CD4-positive, alpha-beta T cell treated with Interleukin-2 at 100 ng/mL for 4 hours (primary cell): ENCODE measurements at regions not wholly inside any gene's neighbourhood (a gene's known extent, or its start where the extent isn't known, plus 50 kb on each side); places are given as distances from the start of the nearest gene placed in this dataset.

ENCODE experiments used
- DNase-seq: peaks from one replicate; pipeline ENCODE4 v3.0.0-alpha.2; 2020; ENCODE audit warnings: low spot score

- DNase-seq, result no peak
Measured at GRCh38 chr11:19336331-19336730, 95.6 kb upstream of the E2F8 start.

DNA sequence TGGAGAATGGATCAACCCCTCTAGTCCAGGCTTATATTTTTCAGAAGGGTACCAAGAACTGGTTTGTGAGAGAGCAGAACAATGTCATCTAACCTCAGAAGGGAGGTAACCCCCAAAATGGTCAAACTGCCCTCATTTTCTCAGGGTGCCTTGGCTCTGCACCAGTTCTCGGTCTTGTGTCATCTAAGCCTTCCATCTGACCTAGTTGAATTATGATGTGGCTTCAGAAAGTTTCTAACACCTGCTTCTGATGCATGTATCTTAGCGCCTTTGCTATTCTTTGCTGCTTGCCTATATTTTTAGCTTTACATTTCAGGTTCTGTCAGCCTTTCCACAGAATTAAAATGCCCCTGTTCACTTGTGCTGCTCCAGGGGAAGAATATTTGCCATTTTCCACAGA, 91.7 kb upstream of the E2F8 start:
- DNase-seq, result no peak

- no peak for DNase-seq
Measured at GRCh38 chr11:19330416-19330815, 89.7 kb upstream of the E2F8 start.

DNA sequence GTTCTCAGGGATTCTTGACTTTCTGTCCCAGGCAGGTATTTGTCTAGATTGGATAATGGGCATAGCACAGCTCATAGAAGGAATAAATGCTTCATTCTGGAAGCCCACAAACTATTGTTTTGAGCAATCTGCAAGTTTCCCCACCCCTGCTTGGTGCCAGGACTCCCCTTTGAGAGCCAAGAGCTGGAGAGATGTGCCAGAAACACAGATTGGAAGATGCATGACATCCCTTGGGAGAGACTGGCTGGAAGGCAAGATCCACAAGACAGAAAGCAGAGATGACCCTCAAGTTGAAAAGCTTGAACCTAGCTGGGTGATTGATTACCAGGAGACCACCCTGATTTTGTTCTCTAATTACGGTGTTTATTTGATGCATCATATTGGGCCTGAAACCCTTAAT, 89.2 kb upstream of the E2F8 start:
- no peak for DNase-seq

- DNase-seq, result no peak
Measured at GRCh38 chr11:19328586-19329311, 88.0 kb upstream of the E2F8 start.

DNA sequence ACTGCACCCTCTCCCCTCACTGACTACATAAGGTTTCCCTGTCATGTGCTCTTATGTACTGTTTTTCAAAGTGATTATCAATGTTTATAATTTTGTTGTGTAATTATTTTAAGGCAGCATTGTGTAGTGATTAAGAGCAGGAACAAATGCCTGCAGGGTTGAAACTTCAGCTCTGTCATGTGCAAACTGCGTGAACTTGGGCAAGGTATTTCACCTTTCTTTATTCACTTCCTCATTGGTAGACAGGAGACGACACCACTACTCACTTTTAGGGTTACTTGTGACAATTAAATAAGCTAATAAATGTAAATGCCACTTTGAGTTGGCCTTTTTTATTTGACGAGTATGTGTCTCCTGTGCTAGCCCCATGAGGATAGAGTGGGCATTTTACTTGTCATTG, 86.5 kb upstream of the E2F8 start:
- DNase-seq, result no peak

DNA sequence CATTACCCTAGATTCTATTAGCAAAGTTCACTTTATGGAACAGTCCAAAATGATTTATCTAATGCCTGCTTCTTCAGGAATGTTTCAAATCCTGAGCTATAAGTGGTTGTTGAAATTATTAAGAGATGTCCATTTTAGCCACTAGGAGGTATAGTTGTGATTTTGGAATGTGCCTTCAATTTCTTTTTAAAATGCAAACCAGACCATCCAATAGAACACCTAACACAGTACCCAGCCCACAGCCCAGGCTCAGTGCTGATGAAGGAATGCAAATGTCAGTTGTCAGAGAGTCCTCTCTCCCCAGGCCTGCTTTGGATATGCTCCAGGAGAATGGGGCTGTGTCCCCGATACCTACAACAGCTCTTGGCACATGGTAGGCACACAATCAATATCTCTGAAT, 85.8 kb upstream of the E2F8 start:
- no peak for DNase-seq

DNA sequence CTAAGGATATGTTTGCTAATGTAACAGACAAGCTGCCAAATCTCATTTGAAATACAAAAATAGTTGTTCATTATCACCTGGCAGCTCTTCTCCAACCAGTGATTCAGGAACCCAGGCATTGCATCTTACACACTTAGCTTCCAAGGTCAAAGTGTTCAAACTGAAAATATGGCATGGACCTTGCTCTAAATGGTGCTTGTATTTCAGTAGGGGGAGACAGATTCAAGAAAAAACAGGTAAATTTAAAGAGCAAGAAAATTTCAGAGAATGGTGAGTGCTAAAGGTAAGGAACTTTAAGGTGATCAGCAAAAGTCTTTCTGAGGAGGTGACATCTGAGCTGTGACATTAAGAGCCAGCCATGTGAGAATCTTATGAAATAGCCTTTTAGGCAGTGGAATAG, 82.8 kb upstream of the E2F8 start:
- DNase-seq, result no peak

- DNase-seq, result no peak
Measured at GRCh38 chr11:19321351-19321750, 80.6 kb upstream of the E2F8 start.

DNA sequence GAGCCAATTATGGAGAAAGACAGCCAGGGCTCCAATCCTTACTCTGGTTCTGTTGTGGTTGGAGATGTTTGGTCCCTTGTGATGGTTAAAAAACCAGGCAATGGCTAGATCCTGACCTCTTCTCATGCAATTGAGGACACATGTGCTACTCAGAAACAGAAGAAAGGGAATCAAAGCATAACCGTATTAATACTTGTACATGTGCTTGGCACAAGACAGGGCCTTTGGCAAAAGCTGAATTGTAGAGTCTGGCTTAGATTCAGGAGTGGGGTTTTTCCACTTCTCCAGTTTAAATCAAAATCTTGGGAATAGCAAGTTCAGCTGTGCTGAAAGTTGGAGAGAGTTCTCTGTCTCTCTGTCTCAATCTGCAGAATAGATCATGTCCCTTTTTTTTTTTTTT, 80.1 kb upstream of the E2F8 start:
- DNase-seq, result no peak

DNA sequence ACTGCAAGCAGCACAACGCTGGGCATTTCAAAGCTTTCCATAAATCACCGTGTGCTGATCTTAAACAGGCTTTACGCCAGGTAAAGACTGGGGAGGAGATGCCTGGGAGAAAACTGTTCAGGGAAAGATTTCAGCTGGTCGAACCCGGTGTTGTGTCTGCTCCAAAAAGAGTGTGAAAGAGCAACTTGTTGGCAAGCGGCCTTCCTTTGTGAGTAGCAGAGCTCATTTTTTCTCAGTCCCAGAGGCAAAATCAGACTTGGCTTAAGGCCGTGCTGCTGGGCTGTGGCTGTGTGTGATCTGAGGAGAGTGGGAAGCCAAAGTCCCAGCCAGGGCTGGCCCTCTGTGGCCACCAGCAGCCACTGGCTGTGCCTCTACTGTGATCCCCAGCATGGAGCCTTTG, 75.7 kb upstream of the E2F8 start:
- no peak for DNase-seq

DNA sequence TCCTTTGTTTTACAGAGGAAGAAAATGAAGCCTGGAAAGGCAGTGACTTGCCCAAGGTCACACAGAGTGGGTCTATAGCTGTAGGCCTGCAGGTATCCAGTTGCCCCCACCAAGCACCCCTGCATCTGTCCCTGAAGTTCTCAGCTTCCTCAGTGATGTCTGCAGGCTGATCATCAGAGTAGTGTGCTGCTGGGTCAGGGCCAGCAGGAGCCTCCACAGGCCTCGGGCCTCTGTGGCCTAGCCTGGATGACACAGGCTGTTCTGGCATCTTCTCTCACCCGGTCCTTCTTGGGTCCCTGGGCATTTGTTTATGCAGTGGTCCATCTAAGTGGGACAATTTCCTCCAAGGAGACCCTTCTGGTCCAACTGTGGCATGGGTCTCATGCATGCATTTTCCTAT, 74.8 kb upstream of the E2F8 start:
- no peak for DNase-seq

DNA sequence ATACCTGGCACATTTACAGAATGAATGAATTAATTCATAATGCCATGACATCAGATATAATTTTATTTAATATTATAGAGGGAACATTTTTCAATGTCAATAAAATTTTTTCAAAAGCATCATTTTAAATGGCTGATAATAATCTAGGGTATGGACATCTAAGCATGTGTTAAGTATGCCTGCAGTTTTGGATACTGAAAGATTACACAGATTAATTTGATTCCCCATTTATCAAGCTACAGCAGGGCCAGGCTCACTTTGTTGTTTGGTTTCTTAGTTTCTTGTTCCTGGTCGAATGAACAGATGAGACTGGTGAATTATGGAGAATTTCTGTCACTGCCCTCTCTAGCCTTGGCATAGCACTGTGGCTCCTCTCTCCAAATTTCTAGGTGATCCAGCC, 72.4 kb upstream of the E2F8 start:
- DNase-seq, result no peak

DNA sequence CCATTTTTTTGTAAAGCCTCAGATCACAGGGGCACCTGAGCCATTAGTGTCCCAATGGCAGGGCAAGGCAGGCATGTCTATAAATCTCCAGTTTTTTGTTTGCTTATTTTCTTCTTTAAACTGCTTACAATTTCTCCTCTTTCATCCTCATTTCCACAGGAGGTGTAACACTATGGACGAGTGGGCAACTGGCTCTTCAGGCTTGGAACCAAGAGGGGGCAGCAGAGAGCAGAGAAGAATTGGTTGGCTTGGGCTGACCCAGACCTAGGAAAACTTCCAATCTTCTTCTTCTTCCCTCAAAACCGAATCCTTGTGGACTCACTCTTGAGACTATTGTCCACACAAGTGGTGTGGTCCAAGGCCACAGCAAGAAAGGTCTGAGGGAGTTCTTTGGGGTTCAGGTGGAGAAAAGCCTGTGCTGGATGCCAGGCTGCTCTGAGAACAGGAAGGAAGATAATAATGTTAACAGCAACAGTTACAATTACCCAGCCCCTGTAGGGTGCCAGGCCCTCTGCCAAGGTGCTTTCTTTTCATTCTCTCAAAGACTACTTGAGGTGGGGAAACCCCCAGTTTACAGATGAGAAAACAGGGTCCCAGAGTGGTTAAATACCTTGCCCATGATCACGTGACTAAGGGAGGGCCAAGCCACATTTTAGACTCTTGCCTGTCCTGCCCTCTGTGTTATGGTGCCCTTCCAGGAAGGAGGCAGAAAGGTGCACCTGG, 70.7 kb upstream of the E2F8 start:
- DNase-seq, result peak; percentile 40

- no peak for DNase-seq
Measured at GRCh38 chr11:19307498-19307897, 66.8 kb upstream of the E2F8 start.

DNA sequence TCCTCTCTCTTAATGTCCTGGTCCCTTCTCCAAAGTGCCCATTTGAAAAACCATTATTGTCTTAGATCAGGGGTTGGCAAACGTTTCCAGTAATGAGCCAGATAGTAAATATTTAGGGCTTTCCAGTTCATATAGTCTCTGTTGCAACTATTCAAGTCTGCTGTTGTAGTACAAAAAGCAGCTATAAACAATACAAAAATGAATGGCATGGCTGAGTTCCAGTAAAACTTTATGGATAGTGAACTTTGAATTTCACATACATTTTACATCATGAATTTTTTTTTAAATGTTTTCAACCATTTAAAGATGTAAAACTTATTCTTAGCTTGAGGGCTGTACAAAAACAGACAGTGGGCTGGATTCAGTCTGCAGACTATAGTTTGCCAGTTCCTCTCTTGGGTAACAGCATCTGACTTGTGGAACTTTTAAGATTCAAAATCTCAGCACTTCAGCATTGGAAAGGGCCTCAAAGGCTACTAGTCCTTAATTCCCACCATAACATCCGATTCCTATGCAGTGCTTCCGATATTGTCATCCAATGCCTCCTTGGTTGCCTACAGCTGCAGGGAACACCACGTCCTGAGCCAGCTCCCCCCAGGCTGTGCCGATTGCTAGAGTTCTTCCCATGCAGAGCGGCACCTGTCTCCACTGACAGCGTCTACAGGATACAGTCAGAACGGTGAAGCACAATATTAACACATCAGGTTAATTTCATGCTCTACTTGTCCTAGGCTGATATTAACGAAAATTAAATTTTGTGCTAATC, 65.6 kb upstream of the E2F8 start:
- DNase-seq, result no peak

GRCh38 chr11:19301361-19301760, 60.6 kb upstream of the E2F8 start:
- DNase-seq, result no peak

DNA sequence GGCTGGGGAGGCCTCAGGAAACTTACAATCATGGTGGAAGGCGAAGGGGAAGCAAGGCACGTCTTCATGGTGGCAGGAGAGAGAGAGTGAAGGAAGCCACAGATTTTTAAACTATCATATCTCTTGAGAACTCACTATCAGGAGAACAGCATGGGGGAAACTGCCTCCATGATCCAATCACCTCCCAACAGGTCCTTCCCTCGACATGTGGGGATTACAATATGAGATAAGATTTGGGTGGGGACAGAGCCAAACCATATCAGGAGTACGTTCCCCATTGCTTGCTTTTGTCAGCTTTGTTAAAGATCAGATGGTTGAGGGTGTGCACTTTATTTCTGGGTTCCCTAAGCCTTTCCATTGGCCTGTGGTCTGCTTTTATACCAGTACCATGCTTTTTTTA, 53.7 kb upstream of the E2F8 start:
- DNase-seq, result no peak

- DNase-seq, result no peak
Measured at GRCh38 chr11:19291064-19291463, 50.3 kb upstream of the E2F8 start.
